CD4-positive, alpha-beta T cell (primary cell): ENCODE measurements at regions not wholly inside any gene's neighbourhood (a gene's known extent, or its start where the extent isn't known, plus 50 kb on each side); places are given as distances from the start of the nearest gene placed in this dataset.

ENCODE experiments used
- ATAC-seq: fragments of 200-7000 bp; cut with Tn5 transposase; one replicate; pipeline ENCODE4 v1.10.0; 2022; ENCODE audit warnings: mild to moderate bottlenecking; ENCODE audit not compliant: poor library complexity
- CTCF ChIA-PET: fragments of 350-600 bp; sonication (Branson Sonifier 250); formaldehyde crosslinking; loops from one replicate; lab custom pipeline; 2021; ENCODE audit warnings: antibody characterized with exemption, inconsistent platforms; lab: Charles Lee
- POLR2A ChIA-PET: fragments of 350-600 bp; sonication (Branson Sonifier 250); formaldehyde crosslinking; loops from one replicate; lab custom pipeline; 2021; ENCODE audit warnings: antibody characterized with exemption, inconsistent platforms; lab: Charles Lee
- DNase-seq, 14 experiments: peaks; one replicate each; pipeline ENCODE4 v3.0.0-alpha.2; 2013 to 2020; ENCODE audit warnings: mixed read lengths in 2 of 14
- H3K27ac ChIP-seq, 2 donors: one replicate each; pipeline versions ENCODE4 v1.5.1 to v1.7.0; 2013; ENCODE audit warnings: low read length in 2 of 2, low read depth in 1 of 2, mild to moderate bottlenecking in 1 of 2
- H3K27me3 ChIP-seq, 2 experiments: 1 replicate in 1 of 2; 2 replicates in 1 of 2; pipeline versions ENCODE4 v1.6.1 to v1.7.0; 2013; ENCODE audit warnings: low read length in 2 of 2, control low read depth in 1 of 2, mild to moderate bottlenecking in 1 of 2, moderate library complexity in 1 of 2; ENCODE audit not compliant: insufficient read depth in 2 of 2, control insufficient read depth in 1 of 2
- H3K36me3 ChIP-seq: one replicate; pipeline ENCODE4 v1.6.1; 2013; ENCODE audit warnings: low read length, control low read depth; ENCODE audit not compliant: insufficient read depth
- H3K4me1 ChIP-seq: one replicate; pipeline ENCODE4 v1.6.1; 2013; ENCODE audit warnings: low read length, control low read depth; ENCODE audit not compliant: insufficient read depth
- H3K4me3 ChIP-seq: one replicate; pipeline ENCODE4 v1.5.1; 2013; ENCODE audit warnings: mild to moderate bottlenecking, low read length, moderate library complexity
- H3K9me3 ChIP-seq, 2 experiments: 1 replicate in 1 of 2; 2 replicates in 1 of 2; pipeline versions ENCODE4 v1.6.1 to v1.7.0; 2013; ENCODE audit warnings: low read length in 2 of 2, mild to moderate bottlenecking in 2 of 2, control low read depth in 1 of 2, moderate library complexity in 1 of 2; ENCODE audit not compliant: control insufficient read depth in 1 of 2, insufficient read depth in 1 of 2
- H3K27ac Mint-ChIP-seq: one replicate; pipeline ENCODE4 v1.8.0; 2020; ENCODE audit warnings: mixed read lengths
- H3K27me3 Mint-ChIP-seq: one replicate; pipeline ENCODE4 v1.8.0; 2021; ENCODE audit warnings: mixed read lengths
- H3K36me3 Mint-ChIP-seq: one replicate; pipeline ENCODE4 v1.8.0; 2021; ENCODE audit warnings: low read depth, mixed read lengths
- H3K4me1 Mint-ChIP-seq: one replicate; pipeline ENCODE4 v1.8.0; 2021; ENCODE audit warnings: low read depth, mixed read lengths
- H3K4me3 Mint-ChIP-seq: one replicate; pipeline ENCODE4 v1.8.0; 2020; ENCODE audit warnings: mild to moderate bottlenecking, mixed read lengths
- H3K9me3 Mint-ChIP-seq: one replicate; pipeline ENCODE4 v1.8.0; 2020; ENCODE audit warnings: mixed read lengths
- CTCF ChIP-seq: fragments of 200-600 bp; IDR thresholded peaks from one replicate; pipeline ENCODE4 v1.8.0; 2022; ENCODE audit warnings: antibody characterized with exemption, mild to moderate bottlenecking
- intact Hi-C, 2 experiments: fragments of 100-400 bp; cut with DNase I in 1 of 2; cut with micrococcal nuclease in 1 of 2; formaldehyde crosslinking; loops; one replicate each; pipeline versions ENCODE4 v1.15.1 to v1.9.0; 2023 to 2025; cut with DNase I, micrococcal nuclease

DNA sequence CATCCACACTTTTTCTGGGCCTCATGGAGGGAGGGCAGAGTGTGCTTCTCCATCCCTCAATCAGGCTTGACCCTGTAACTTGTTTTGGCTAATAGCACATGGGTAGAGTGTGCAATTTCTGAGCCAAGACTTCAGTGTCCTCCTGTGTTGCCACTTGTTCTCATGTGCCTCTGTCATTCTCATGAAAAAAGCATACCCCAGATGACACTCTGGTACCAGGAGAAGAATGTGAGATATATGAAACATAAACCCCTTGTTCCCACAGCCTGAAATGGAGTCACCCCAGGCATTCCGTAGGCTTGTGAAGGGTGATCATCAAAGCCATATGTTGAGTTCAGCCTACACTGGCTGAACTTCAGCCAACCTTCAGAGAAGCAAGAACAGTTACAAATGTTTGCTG lies 239.2 kb upstream of the MIR17HG start:
- DNase-seq = no peak
- intact Hi-C loops = no loop called here
- H3K4me3 ChIP-seq = no peak overlapping the region

DNA sequence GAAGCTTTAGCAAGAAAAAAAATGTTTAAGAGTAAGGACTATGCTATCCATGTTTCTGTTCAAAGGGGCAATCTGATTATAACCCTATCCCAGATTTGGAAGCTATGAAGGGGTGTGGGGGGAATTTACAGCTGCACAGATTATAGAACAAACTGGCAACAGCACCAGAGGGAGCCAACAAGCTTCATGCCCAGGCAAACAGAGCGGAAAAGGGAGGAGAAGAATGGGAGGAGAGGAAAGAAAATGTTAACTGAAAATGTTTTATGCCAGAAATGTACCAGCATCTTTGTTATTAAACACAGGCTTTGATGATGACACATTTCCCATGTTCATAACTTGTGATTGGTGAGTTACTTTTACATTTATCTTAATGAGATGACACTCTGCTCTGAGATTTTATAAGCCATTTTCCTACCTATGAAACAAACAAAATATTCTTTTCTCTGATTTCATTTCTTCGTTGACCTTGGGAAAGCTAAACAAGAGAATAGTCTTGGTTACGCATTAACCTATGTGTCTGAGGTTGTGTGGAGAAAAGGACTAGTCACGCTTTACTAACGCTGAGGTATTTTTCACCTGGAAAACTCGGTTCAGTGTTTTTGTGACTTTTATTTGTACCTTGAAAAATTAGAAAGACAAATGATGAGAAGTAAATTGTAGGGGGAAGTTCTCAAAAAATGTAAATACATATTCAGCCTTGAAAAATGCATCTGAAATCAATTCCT lies 235.8 kb upstream of the MIR17HG start:
- no peaks in the 10 kb centered on the region for H3K4me1 ChIP-seq
- ATAC-seq = no peak
- Mint-ChIP-seq H3K9me3 (no peaks in the 10 kb centered on the region), H3K27me3 (no peaks in the 10 kb centered on the region), H3K27ac (no peak overlapping the region), H3K4me3 (no peak overlapping the region), H3K36me3 (no peaks in the 10 kb centered on the region), H3K4me1 (no peaks in the 10 kb centered on the region)
- H3K27me3 ChIP-seq = no peaks in the 10 kb centered on the region
- TF ChIP-seq CTCF = no peak
- H3K27ac ChIP-seq = no peak overlapping the region
- H3K36me3 ChIP-seq = no peaks in the 10 kb centered on the region
- intact Hi-C loops = no loop called here
- ChIA-PET CTCF (no interaction called here), POLR2A (no interaction called here)
- no peaks in the 10 kb centered on the region for H3K9me3 ChIP-seq
- H3K4me3 ChIP-seq = no peak overlapping the region
- no peak for DNase-seq

More for the DNA sequence above, 239.2 kb upstream of the MIR17HG start:
- no peak overlapping the region for H3K27ac ChIP-seq
- ChIA-PET CTCF (no interaction called here), POLR2A (no interaction called here)
- Mint-ChIP-seq H3K9me3 (no peaks in the 10 kb centered on the region), H3K4me3 (no peak overlapping the region), H3K36me3 (no peaks in the 10 kb centered on the region), H3K27me3 (peaks cover 4% of the 10 kb centered on the region), H3K4me1 (no peaks in the 10 kb centered on the region), H3K27ac (no peak overlapping the region)
- no peaks in the 10 kb centered on the region for H3K9me3 ChIP-seq
- H3K4me1 ChIP-seq = no peaks in the 10 kb centered on the region
- ATAC-seq = no peak
- TF ChIP-seq CTCF = no peak
- no peaks in the 10 kb centered on the region for H3K27me3 ChIP-seq
- no peaks in the 10 kb centered on the region for H3K36me3 ChIP-seq

- no peaks in the 10 kb centered on the region for H3K36me3 ChIP-seq
- Mint-ChIP-seq H3K4me3 (no peak overlapping the region), H3K4me1 (no peaks in the 10 kb centered on the region), H3K27ac (no peak overlapping the region), H3K36me3 (no peaks in the 10 kb centered on the region), H3K27me3 (no peaks in the 10 kb centered on the region), H3K9me3 (no peaks in the 10 kb centered on the region)
- CTCF ChIA-PET = no interaction called here
- no peak overlapping the region for H3K4me3 ChIP-seq
- intact Hi-C loops = no loop called here
- H3K9me3 ChIP-seq = no peaks in the 10 kb centered on the region
- POLR2A ChIA-PET = no interaction called here
- TF ChIP-seq CTCF = no peak
- DNase-seq (no peak), ATAC-seq (no peak)
- no peaks in the 10 kb centered on the region for H3K27me3 ChIP-seq
- H3K4me1 ChIP-seq = no peaks in the 10 kb centered on the region
- no peak overlapping the region for H3K27ac ChIP-seq
Measured at GRCh38 chr13:91112201-91112923, 235.1 kb upstream of the MIR17HG start.
